ENCODE measurements at regions not wholly inside any gene's neighbourhood (a gene's known extent, or its start where the extent isn't known, plus 50 kb on each side); places are given as distances from the start of the nearest gene placed in this dataset.

GRCh38 chr5:12315461-12315860 is 411.2 kb upstream of the CTNND2 start:
- DNase-seq: no peak

DNA sequence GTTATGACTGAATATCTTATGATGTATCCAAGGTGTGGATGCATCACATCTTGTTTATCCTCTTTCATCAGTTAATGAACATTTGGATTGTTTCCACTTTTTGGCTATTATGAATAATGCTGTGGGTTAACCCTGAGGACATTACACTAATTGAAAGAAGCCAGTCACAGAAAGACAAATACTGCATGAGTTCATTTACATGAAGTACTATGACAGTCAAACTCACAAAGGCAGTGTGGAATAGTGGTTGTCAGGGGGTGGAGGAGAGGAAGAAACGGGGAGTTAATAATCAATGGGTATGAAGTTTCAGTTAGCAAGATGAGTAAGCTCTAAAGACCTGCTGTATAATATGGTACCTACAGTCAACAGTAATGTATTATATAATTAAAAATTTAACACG is 409.4 kb upstream of the CTNND2 start:
- DNase-seq: no peak

DNA sequence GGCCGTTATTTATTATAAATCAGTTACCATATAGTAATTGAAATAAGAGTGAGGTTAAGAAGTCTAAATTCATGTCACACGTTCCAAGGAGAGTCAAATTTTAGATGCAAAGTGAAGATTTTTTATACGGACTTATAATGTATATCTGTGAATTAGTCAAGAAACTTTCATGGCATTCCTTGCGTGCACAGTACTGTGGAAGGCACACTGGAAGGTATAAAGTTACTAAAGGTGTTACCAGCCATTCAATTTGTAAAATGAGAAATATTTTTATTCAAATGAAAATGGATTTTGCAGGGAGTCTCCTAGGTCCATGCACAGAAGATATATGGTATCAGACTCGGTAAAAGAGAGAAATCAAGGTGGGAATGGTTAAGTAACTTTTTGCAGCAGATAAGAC is 408.1 kb upstream of the CTNND2 start:
- no peak for DNase-seq

- no peak for DNase-seq
Measured at GRCh38 chr5:12294151-12294550, 389.9 kb upstream of the CTNND2 start.

DNA sequence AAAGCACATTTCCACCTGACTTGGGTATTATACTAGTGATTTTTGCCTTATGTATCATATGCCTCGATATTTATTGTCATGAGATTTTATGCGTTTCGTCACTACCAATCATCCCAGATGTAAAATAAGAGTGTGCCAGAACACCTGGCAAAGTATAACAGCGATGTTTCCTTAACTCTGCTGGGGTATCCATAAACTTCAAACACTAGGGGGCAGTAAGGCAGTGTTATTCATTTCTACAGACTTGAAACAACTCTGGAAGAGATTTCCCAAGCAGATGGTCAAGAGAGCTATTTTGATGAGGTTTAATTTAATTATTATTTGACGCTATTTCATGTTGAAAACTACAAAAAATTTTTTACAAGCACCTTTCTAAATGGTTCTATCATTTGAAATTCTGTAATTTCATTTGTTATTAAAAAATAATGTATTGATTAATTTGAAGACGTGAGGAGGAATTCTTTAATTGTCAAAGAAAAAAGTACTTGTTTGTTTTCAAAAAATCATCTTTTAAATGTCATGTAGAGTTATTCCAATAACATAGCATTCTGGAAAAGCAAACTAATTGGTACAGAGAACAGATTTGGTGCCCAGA is 388.5 kb upstream of the CTNND2 start:
- no peak for DNase-seq

- DNase-seq: no peak
Measured at GRCh38 chr5:12284604-12285003, 380.4 kb upstream of the CTNND2 start.

- DNase-seq: no peak
Measured at GRCh38 chr5:12277504-12278192, 373.4 kb upstream of the CTNND2 start.

GRCh38 chr5:12274236-12274635 is 370.0 kb upstream of the CTNND2 start:
- DNase-seq: no peak

- no peak for DNase-seq
Measured at GRCh38 chr5:12272389-12272788, 368.1 kb upstream of the CTNND2 start.

DNA sequence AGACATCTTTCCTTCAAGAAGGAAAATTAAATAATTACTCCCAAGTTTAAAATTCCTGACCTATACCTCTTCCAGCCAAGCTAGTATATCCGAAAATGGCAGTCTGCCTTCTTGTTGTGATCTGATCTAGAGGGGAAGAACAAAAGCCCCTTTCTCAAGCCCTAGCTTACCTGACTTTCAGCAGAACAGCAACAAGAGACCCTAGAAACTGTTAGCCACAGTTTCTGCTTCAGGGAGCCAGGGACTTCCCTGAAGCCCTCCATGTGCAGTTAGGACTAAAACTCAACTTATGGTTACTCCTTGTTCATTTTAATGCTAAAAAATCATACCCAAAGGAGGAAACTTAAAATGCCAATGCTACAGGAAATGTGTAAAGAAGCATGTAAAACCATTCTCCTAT is 366.7 kb upstream of the CTNND2 start:
- DNase-seq: no peak

GRCh38 chr5:12269164-12269563 is 364.9 kb upstream of the CTNND2 start:
- DNase-seq: no peak

DNA sequence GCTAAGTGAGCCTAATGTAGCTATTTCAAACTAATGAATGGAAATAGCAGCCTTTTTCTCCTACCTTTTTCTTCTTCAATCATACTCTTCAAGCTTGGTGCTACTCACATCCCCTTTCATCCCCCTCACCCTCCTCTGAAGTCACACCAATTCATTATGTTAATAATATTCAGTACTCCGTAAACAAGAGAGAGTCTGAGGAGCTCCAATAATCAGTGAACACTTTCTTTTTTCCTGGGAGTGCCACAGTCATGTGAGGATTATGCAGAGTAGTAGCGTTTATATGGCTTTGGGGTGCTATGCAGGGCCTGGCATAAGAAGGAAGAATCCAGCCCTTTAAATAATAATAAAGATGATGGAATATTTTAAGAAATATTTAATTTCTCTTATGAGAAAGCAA is 354.3 kb upstream of the CTNND2 start:
- DNase-seq: no peak

DNA sequence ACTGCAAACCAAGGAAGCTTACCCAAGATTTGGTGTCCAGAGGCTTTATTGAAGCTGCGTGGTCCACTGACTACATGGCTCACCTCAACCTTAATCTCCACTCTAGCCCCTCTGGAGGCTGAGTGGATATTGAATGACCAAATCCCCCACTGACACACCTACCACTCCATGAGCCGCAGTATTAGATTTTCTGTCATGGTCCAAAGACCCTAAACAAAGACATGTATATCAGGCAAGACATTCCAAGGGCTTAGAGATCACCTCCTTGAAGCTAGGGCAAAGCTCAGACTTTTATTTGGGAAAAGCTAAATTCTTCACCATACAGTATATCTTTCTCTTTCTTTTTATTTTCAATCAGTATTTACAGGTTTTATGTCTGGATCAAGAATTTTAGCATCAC is 346.2 kb upstream of the CTNND2 start:
- DNase-seq: no peak

DNA sequence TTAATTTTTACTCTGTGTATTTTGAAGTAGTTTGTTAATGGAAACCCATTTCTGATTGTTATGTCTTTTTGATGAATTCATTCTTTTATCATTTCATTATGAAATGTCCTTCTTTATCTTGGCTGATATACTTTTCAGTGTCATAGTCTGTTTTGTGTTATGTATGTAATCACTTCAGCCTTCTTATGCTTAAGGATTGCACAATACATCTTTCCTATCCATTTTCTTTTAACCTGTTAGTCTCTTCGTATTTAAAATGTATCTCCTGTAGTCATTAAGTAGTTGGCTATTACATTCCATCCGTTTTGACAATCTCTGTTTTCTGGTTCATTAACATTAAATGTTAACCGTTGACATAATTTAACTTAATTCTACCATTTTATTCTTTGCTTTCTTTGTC is 344.6 kb upstream of the CTNND2 start:
- no peak for DNase-seq

DNA sequence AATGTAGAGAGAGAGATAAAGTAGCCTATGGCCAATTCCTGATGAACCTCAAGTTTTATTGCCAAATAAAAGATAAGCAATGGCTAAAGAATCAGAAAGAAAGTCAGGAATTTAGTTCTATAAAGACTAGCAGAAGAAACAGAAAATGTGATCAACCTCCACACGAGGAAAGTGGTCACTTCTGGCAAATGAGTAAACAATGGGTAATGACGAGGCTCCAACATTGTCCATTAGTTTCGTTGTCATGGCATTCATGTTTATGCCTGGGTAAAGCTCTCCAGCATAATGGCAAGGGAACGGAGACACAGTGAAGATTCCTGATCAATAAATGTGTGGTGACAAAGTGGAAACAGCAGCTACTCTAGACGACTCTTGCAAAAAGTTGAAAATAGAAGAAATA is 341.8 kb upstream of the CTNND2 start:
- no peak for DNase-seq

DNA sequence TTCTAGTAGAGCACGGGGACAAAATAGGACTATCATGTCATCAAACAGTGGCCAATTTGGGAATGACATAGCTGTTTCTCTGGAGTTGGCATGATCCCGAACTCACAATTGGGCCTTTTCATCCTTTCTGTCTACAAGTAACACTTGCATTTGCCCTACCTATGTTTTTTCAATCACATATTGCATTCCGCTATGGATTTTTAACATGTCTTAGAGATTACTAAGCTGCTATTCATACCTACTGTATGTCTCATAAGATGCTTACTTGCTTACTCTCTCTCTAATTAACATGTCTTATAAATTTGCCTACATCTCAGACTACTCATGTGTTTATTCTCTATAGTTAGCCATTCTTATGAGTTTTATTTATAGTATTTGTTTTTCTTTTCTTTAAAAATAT is 341.2 kb upstream of the CTNND2 start:
- DNase-seq: no peak

DNA sequence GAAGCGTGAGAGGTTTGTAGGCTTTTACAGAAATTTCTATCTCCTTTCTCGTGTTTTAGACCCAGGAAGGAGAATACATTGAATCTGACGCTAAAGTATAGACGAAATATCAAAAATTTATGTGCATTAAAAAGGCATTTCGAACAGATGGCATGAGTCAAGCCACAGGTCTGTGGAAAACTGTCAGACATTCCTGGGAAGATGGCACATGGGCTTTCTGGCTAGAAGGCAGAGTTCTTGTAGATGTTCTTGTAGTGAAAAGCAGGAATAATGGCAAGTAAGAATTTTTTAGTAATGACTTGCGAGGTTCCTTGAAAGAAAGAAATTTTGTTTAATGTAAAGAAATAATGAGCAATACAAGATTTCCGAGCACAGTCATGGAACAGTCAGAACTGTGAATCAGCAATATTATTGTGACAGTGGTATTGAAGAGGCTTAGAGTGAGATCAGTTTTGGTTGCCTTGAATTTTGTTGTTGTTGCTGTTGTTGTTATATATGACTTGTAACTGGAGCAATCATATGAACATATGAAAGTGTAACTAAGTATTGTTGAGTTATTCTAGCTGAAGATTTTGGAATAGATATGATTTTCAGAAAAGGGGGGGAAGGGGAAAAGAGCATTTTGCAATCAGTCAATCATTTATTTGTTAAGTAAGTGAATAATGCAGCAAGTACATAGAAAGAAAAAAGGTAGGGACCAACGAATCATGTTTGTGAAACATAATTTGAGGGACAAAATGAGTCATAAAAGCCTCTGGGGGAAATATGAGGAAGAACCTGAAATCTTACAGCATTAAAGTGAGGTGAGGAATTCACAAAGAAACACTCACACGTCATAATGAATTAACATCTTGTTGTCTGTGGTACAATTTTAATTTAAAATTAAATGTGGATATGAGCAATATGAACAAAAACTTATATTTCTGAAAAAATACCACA is 339.0 kb upstream of the CTNND2 start:
- DNase-seq: no peak

GRCh38 chr5:12237837-12238575 is 333.8 kb upstream of the CTNND2 start:
- no peak for DNase-seq

GRCh38 chr5:12230659-12231058 is 326.4 kb upstream of the CTNND2 start:
- DNase-seq: no peak

- DNase-seq: no peak
Measured at GRCh38 chr5:12217039-12217438, 312.8 kb upstream of the CTNND2 start.

DNA sequence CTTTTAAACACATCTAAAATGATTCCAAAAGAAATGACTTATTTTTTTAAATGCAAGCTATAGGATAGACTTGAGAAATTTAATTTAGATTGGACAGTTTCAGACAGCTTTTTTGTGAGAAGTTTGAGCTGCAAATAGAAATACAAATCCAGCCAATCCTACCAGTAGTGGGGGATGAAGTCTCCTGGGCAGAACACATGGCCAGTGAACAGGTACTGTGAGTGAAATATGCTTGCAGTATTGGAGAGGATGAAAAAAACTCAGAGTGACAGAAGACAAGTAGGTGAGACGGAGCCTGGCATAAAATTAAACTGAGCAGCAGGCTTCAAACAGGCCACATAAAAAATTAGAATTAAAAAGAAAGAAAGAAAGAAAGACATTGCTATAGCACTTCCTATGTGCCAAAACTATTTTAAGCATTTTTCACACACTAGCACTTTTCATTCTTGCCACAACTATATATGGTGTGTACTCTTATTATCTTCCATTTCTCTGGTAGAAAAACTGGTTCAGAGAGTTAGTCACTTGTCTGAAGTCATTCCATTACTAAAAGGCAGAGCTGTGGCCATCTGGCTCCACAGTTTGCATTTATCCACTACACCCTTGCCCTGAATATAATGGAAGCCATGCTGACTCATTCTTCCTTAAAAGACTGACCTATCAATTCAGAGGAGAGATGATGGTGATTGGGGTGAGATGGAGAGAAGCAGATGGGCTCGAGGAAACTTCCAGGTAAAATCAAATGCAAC is 310.2 kb upstream of the CTNND2 start:
- no peak for DNase-seq

GRCh38 chr5:12208366-12209100 is 304.3 kb upstream of the CTNND2 start:
- DNase-seq: no peak
